ENCODE measurements at regions not wholly inside any gene's neighbourhood (a gene's known extent, or its start where the extent isn't known, plus 50 kb on each side); places are given as distances from the start of the nearest gene placed in this dataset.

- in situ Hi-C loops (cut with MboI; ENCODE audit: low sequenced_read_pairs), result no loop called here
Observed at GRCh38 chr14:71525663-71526221, 406.5 kb upstream of the RGS6 start.

GRCh38 chr14:71526388-71526787, 405.8 kb upstream of the RGS6 start:
- in situ Hi-C loops (cut with MboI; ENCODE audit: low sequenced_read_pairs), result no loop called here

GRCh38 chr14:71527838-71528237, 404.4 kb upstream of the RGS6 start:
- in situ Hi-C loops (cut with MboI; ENCODE audit: low sequenced_read_pairs), result no loop called here

- in situ Hi-C loops (cut with MboI; ENCODE audit: low sequenced_read_pairs), result no loop called here
Observed at GRCh38 chr14:71529848-71530247, 402.4 kb upstream of the RGS6 start.

- in situ Hi-C loops (cut with MboI; ENCODE audit: low sequenced_read_pairs), result no loop called here
Observed at GRCh38 chr14:71532344-71532743, 399.9 kb upstream of the RGS6 start.

- in situ Hi-C loops (cut with MboI; ENCODE audit: low sequenced_read_pairs), result no loop called here
Observed at GRCh38 chr14:71532790-71533189, 399.4 kb upstream of the RGS6 start.

- in situ Hi-C loops (cut with MboI; ENCODE audit: low sequenced_read_pairs), result no loop called here
Observed at GRCh38 chr14:71533390-71533789, 398.8 kb upstream of the RGS6 start.

GRCh38 chr14:71533800-71534199, 398.4 kb upstream of the RGS6 start:
- in situ Hi-C loops (cut with MboI; ENCODE audit: low sequenced_read_pairs), result no loop called here

GRCh38 chr14:71534506-71534905, 397.7 kb upstream of the RGS6 start:
- in situ Hi-C loops (cut with MboI; ENCODE audit: low sequenced_read_pairs), result no loop called here

GRCh38 chr14:71536015-71536740, 396.1 kb upstream of the RGS6 start:
- in situ Hi-C loops (cut with MboI; ENCODE audit: low sequenced_read_pairs), result no loop called here

- in situ Hi-C loops (cut with MboI; ENCODE audit: low sequenced_read_pairs), result no loop called here
Observed at GRCh38 chr14:71536927-71537772, 395.1 kb upstream of the RGS6 start.

GRCh38 chr14:71538288-71538687, 393.9 kb upstream of the RGS6 start:
- in situ Hi-C loops (cut with MboI; ENCODE audit: low sequenced_read_pairs), result no loop called here

- in situ Hi-C loops (cut with MboI; ENCODE audit: low sequenced_read_pairs), result no loop called here
Observed at GRCh38 chr14:71538938-71539649, 393.1 kb upstream of the RGS6 start.

GRCh38 chr14:71539650-71540285, 392.5 kb upstream of the RGS6 start:
- in situ Hi-C loops (cut with MboI; ENCODE audit: low sequenced_read_pairs), result no loop called here

- in situ Hi-C loops (cut with MboI; ENCODE audit: low sequenced_read_pairs), result no loop called here
Observed at GRCh38 chr14:71541271-71541670, 391.0 kb upstream of the RGS6 start.

- in situ Hi-C loops (cut with MboI; ENCODE audit: low sequenced_read_pairs), result no loop called here
Observed at GRCh38 chr14:71541973-71542690, 390.1 kb upstream of the RGS6 start.

- in situ Hi-C loops (cut with MboI; ENCODE audit: low sequenced_read_pairs), result no loop called here
Observed at GRCh38 chr14:71549421-71550050, 382.7 kb upstream of the RGS6 start.

GRCh38 chr14:71550367-71550766, 381.9 kb upstream of the RGS6 start:
- in situ Hi-C loops (cut with MboI; ENCODE audit: low sequenced_read_pairs), result no loop called here

GRCh38 chr14:71551291-71551950, 380.8 kb upstream of the RGS6 start:
- in situ Hi-C loops (cut with MboI; ENCODE audit: low sequenced_read_pairs), result no loop called here
